ENCODE measurements at regions not wholly inside any gene's neighbourhood (a gene's known extent, or its start where the extent isn't known, plus 50 kb on each side); places are given as distances from the start of the nearest gene placed in this dataset.

GRCh38 chr10:42924484-42924883 lies 141.9 kb downstream of the BMS1 start:
- TF ChIP-seq CTCF (IDR thresholded peaks at IDR 0.05) = no peak
- no peak for TF ChIP-seq EZH2 (IDR thresholded peaks at IDR 0.05)
